H1 (cell line): ENCODE measurements at regions not wholly inside any gene's neighbourhood (a gene's known extent, or its start where the extent isn't known, plus 50 kb on each side); places are given as distances from the start of the nearest gene placed in this dataset.

Source experiments
- CTCF ChIA-PET: fragments of 300-600 bp; sonication (Branson Sonifier 250); formaldehyde crosslinking; loops from one replicate; lab custom pipeline; 2021; ENCODE audit not compliant: partially characterized antibody; lab: Charles Lee
- POLR2A ChIA-PET: fragments of 300-600 bp; sonication (Branson Sonifier 250); formaldehyde crosslinking; loops from one replicate; lab custom pipeline; 2021; ENCODE audit warnings: inconsistent platforms; ENCODE audit not compliant: partially characterized antibody; lab: Charles Lee
- DNase-seq, 2 experiments: peaks; one replicate each; pipeline versions ENCODE4 v3.0.0 to v3.0.0-alpha.2; 2010 to 2022; ENCODE audit warnings: low spot score in 2 of 2, low read depth in 1 of 2, mixed read lengths in 1 of 2
- FAIRE-seq: peaks from 2 replicates; lab custom pipeline; 2011; peaks lifted over from hg19 to GRCh38; lab: Jason Lieb, UNC
- H2AFZ ChIP-seq: 2 replicates; pipeline ENCODE4 v1.8.1; 2012; ENCODE audit warnings: low read length, inconsistent platforms
- H2AK5ac ChIP-seq: 2 replicates; pipeline ENCODE4 v1.6.1; 2013; ENCODE audit warnings: low read depth, low read length
- H2BK120ac ChIP-seq: replicated peaks from 2 replicates; pipeline ENCODE3; 2013; ENCODE audit warnings: low read depth, low read length, inconsistent platforms
- H2BK12ac ChIP-seq: 2 replicates; pipeline ENCODE4 v1.6.1; 2013; ENCODE audit warnings: low read depth, low read length
- H2BK15ac ChIP-seq: 2 replicates; pipeline ENCODE4 v1.6.1; 2013; ENCODE audit warnings: low read length
- H2BK20ac ChIP-seq: 2 replicates; pipeline ENCODE4 v1.6.1; 2013; ENCODE audit warnings: low read length
- H2BK5ac ChIP-seq: 2 replicates; pipeline ENCODE4 v1.6.1; 2013; ENCODE audit warnings: low read depth, low read length
- H3K14ac ChIP-seq: 2 replicates; pipeline ENCODE4 v1.6.1; 2013; ENCODE audit warnings: inconsistent platforms; ENCODE audit not compliant: insufficient read length
- H3K18ac ChIP-seq: 2 replicates; pipeline ENCODE4 v1.6.1; 2013; ENCODE audit warnings: low read length; ENCODE audit errors: extremely low read depth
- H3K23ac ChIP-seq: 2 replicates; pipeline ENCODE4 v1.6.1; 2013; ENCODE audit warnings: inconsistent platforms; ENCODE audit not compliant: insufficient read length
- H3K23me2 ChIP-seq: 2 replicates; pipeline ENCODE4 v1.6.1; 2013; ENCODE audit warnings: low read depth, low read length
- H3K27ac ChIP-seq: 2 replicates; pipeline ENCODE4 v1.6.1; 2011; ENCODE audit warnings: low read depth, low read length, inconsistent platforms
- H3K27me3 ChIP-seq, 4 experiments: replicated peaks in 1 of 4; 1 replicate in 1 of 4; 2 replicates in 3 of 4; pipeline versions ENCODE4 v1.6.1 to v1.8.1; 2011 to 2013; ENCODE audit warnings: low read length in 3 of 4, mild to moderate bottlenecking in 3 of 4, inconsistent platforms in 2 of 4, mixed read lengths in 2 of 4, moderate library complexity in 1 of 4; ENCODE audit not compliant: control insufficient read depth in 3 of 4, insufficient read depth in 3 of 4; ENCODE audit errors: extremely low read depth in 1 of 4
- H3K36me3 ChIP-seq, 4 experiments: 2 replicates each; pipeline versions ENCODE4 v1.6.1 to v1.8.1; 2011 to 2013; ENCODE audit warnings: mild to moderate bottlenecking in 4 of 4, low read length in 3 of 4, moderate library complexity in 2 of 4, control low read depth in 1 of 4, inconsistent platforms in 1 of 4; ENCODE audit not compliant: insufficient read depth in 4 of 4, control insufficient read depth in 2 of 4
- H3K4ac ChIP-seq: replicated peaks from 2 replicates; pipeline ENCODE3; 2013; ENCODE audit warnings: low read length, low read depth, mixed read lengths, inconsistent platforms; ENCODE audit not compliant: insufficient read length
- H3K4me1 ChIP-seq, 4 experiments: replicated peaks in 1 of 4; 1 replicate in 1 of 4; 2 replicates in 3 of 4; pipeline versions ENCODE4 v1.6.1 to v1.8.1; 2011 to 2013; ENCODE audit warnings: low read length in 3 of 4, inconsistent platforms in 2 of 4, mixed read lengths in 1 of 4; ENCODE audit not compliant: insufficient read depth in 4 of 4, control insufficient read depth in 3 of 4
- H3K4me2 ChIP-seq, 2 experiments: 2 replicates each; pipeline versions ENCODE4 v1.6.1 to v1.8.1; 2011 to 2013; ENCODE audit warnings: low read depth in 2 of 2, low read length in 2 of 2, control low read depth in 1 of 2, inconsistent platforms in 1 of 2, mild to moderate bottlenecking in 1 of 2; ENCODE audit not compliant: insufficient read depth in 1 of 2
- H3K4me3 ChIP-seq, 4 experiments: fragments of 200-600, 300-600 bp in 1 of 4; sonication (generic), shearing (Covaris generic), sonication (Bioruptor Twin) in 1 of 4; 2 replicates each; pipeline versions ENCODE4 v1.5.1 to v1.8.1; 2011 to 2016; ENCODE audit warnings: low read length in 4 of 4, low read depth in 3 of 4, control low read depth in 2 of 4, inconsistent platforms in 2 of 4, mild to moderate bottlenecking in 2 of 4, mixed read lengths in 1 of 4, moderate library complexity in 1 of 4; ENCODE audit not compliant: insufficient read depth in 2 of 4; ENCODE audit errors: extremely low read depth in 1 of 4
- H3K56ac ChIP-seq: replicated peaks from 2 replicates; pipeline ENCODE3; 2013; ENCODE audit warnings: low read depth, mild to moderate bottlenecking, mixed read lengths, low read length, inconsistent platforms; ENCODE audit not compliant: insufficient read length
- H3K79me1 ChIP-seq: 2 replicates; pipeline ENCODE4 v1.6.1; 2013; ENCODE audit warnings: low read depth, low read length, control low read depth
- H3K79me2 ChIP-seq, 2 experiments: 2 replicates each; pipeline versions ENCODE4 v1.6.1 to v1.8.1; 2012 to 2013; ENCODE audit warnings: low read length in 2 of 2, mild to moderate bottlenecking in 2 of 2, inconsistent platforms in 1 of 2; ENCODE audit not compliant: insufficient read depth in 2 of 2, control insufficient read depth in 1 of 2
- H3K9ac ChIP-seq, 4 experiments: replicated peaks in 1 of 4; 1 replicate in 1 of 4; 2 replicates in 3 of 4; pipeline versions ENCODE4 v1.6.1 to v1.8.1; 2011 to 2013; ENCODE audit warnings: low read depth in 3 of 4, low read length in 3 of 4, control low read depth in 2 of 4, mild to moderate bottlenecking in 2 of 4, moderate library complexity in 2 of 4, inconsistent platforms in 1 of 4; ENCODE audit errors: extremely low read depth in 1 of 4
- H3K9me3 ChIP-seq, 2 experiments: 2 replicates each; pipeline versions ENCODE4 v1.6.1 to v1.8.1; 2012 to 2013; ENCODE audit warnings: mild to moderate bottlenecking in 2 of 2, moderate library complexity in 2 of 2, control low read depth in 1 of 2, inconsistent platforms in 1 of 2, low read depth in 1 of 2, low read length in 1 of 2, mixed read lengths in 1 of 2; ENCODE audit not compliant: insufficient read depth in 2 of 2
- H4K20me1 ChIP-seq, 2 experiments: replicated peaks in 1 of 2; 2 replicates each; pipeline versions ENCODE3 to v1.8.1; 2011 to 2013; ENCODE audit warnings: inconsistent platforms in 2 of 2, low read length in 2 of 2, mild to moderate bottlenecking in 1 of 2; ENCODE audit not compliant: insufficient read depth in 2 of 2, control insufficient read depth in 1 of 2
- H4K5ac ChIP-seq: 2 replicates; pipeline ENCODE4 v1.6.1; 2013; ENCODE audit warnings: low read length, low read depth, mixed read lengths, inconsistent platforms; ENCODE audit not compliant: insufficient read length
- H4K8ac ChIP-seq: 2 replicates; pipeline ENCODE4 v1.8.0; 2013; ENCODE audit warnings: mild to moderate bottlenecking, moderate library complexity, low read length, inconsistent platforms; ENCODE audit not compliant: insufficient read depth; ENCODE audit errors: extremely low read depth
- H4K91ac ChIP-seq: replicated peaks from 2 replicates; pipeline ENCODE3; 2013; ENCODE audit warnings: low read length, mixed read lengths, inconsistent platforms; ENCODE audit not compliant: insufficient read length
- CEBPB ChIP-seq: IDR thresholded peaks from 2 replicates; pipeline ENCODE4 v1.6.1; 2012; ENCODE audit warnings: low read depth, low read length
- RFX5 ChIP-seq: IDR thresholded peaks from 2 replicates; pipeline ENCODE4 v1.6.1; 2011; ENCODE audit warnings: low read depth, low read length, improper control_type of control experiment, borderline replicate concordance
- WGBS, 2 experiments: shearing (Covaris generic) in 1 of 2; methylation state at CpG; one replicate each; pipeline versions ENCODE4 v1.1.6 to v1.1.7; 2013 to 2015; ENCODE audit warnings: low lambda C conversion rate in 2 of 2, mixed read lengths in 2 of 2, inconsistent platforms in 1 of 2, low coverage in 1 of 2, missing lambda C conversion rate in 1 of 2; ENCODE audit not compliant: insufficient replicate concordance in 2 of 2, insufficient coverage in 1 of 2, insufficient read length in 1 of 2; ENCODE audit errors: extremely low coverage in 1 of 2, missing lambda C conversion rate in 1 of 2; 5-methylcytosine and 5-hydroxymethylcytosine counted together
- TF ChIP-seq, protein P1 (sequence below): IDR thresholded peaks from 2 replicates; pipeline ENCODE4 v1.6.1; 2011; ENCODE audit warnings: low read length, improper control_type of control experiment

DNA sequence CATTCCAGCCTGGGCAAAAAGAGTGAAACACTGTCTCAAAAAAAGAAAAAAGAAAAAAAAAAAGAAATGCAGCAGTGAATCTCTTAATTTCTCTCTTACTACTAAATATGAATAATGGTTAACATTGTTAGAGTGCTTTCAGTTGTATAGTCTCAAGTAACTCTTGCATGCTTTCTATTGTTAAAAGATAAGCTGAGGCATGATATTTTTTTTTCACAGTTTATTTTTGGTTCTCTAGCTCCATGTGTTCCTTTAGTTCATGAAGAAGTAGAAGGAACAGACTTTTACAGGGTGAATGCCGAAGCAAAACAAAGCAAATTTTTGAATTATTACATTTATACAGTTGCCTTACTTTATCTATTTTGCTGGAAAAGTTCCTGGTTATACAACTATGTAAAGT, 1180.9 kb downstream of the OTOL1 start:
- 87% methylated on average over 1 of the region's 1 CpG; no CpG with 5 or more reads in 1 of the 2 experiments for WGBS, 2 experiments
- ChIA-PET CTCF (interaction anchor here (0.6 kb wide), 1 partner anchor 1372 kb away, joined by 3 read pairs; no protein-coding TSS in a partner anchor), POLR2A (no interaction called here)
- Histone ChIP-seq H2BK20ac (no peak overlapping the region), H2AK5ac (no peak overlapping the region), H3K4me3 (no peak overlapping the region), H3K4me2 (no peak overlapping the region), H3K14ac (no peak overlapping the region), H3K56ac (no peak overlapping the region), H4K8ac (no peak overlapping the region), H3K23ac (no peak overlapping the region), H4K20me1 (no peaks in the 10 kb centered on the region), H3K79me2 (no peaks in the 10 kb centered on the region), H3K27ac (no peak overlapping the region), H2BK12ac (no peak overlapping the region), H3K9me3 (no peaks in the 10 kb centered on the region), H3K36me3 (no peaks in the 10 kb centered on the region), H3K23me2 (no peaks in the 10 kb centered on the region), H3K27me3 (no peaks in the 10 kb centered on the region), H2BK5ac (no peak overlapping the region), H4K91ac (no peak overlapping the region), H3K9ac (no peak overlapping the region), H3K4ac (no peak overlapping the region), H2BK120ac (no peak overlapping the region), H3K79me1 (no peaks in the 10 kb centered on the region), H3K18ac (no peak overlapping the region), H2BK15ac (no peak overlapping the region), H2AFZ (no peak overlapping the region), H3K4me1 (peaks cover 0 to 4% (median 3%) of the 10 kb centered on the region in 4 experiments; a peak in 3 of 7 replicates), H4K5ac (no peak overlapping the region)
- DNase-seq, result no peak
- FAIRE-seq, result no peak
- TF ChIP-seq, protein P1, sequence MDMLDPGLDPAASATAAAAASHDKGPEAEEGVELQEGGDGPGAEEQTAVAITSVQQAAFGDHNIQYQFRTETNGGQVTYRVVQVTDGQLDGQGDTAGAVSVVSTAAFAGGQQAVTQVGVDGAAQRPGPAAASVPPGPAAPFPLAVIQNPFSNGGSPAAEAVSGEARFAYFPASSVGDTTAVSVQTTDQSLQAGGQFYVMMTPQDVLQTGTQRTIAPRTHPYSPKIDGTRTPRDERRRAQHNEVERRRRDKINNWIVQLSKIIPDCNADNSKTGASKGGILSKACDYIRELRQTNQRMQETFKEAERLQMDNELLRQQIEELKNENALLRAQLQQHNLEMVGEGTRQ, result no peak
- TF ChIP-seq CEBPB (no peak), RFX5 (no peak)
